Endothelial cell of umbilical vein (primary cell): ENCODE measurements at regions not wholly inside any gene's neighbourhood (a gene's known extent, or its start where the extent isn't known, plus 50 kb on each side); places are given as distances from the start of the nearest gene placed in this dataset.

Experiments used
- BruUV-seq: library from RNA; stranded (reverse); fragments of 400-500 nt; replicated peaks from 2 replicates; lab custom pipeline; 2021; lab: Mats Ljungman, UMichigan
- CTCF ChIA-PET: fragments of 300-600, 350-600 bp; sonication (Branson Sonifier 250); formaldehyde crosslinking; loops from one replicate; lab custom pipeline; 2021; ENCODE audit warnings: antibody characterized with exemption, inconsistent platforms; lab: Charles Lee
- POLR2A ChIA-PET: fragments of 300-600, 350-600 bp; sonication (Branson Sonifier 250); formaldehyde crosslinking; loops from one replicate; lab custom pipeline; 2021; ENCODE audit warnings: antibody characterized with exemption, inconsistent platforms; lab: Charles Lee
- DNase-seq: peaks from one replicate; pipeline ENCODE4 v3.0.0-alpha.2; 2011; ENCODE audit warnings: low read depth, low spot score
- FAIRE-seq: peaks from 2 replicates; lab custom pipeline; 2011; peaks lifted over from hg19 to GRCh38; lab: Jason Lieb, UNC
- H2AFZ ChIP-seq: 2 replicates; pipeline ENCODE4 v1.6.0; 2012; ENCODE audit warnings: low read depth, low read length, control low read depth, inconsistent platforms
- H3K27ac ChIP-seq: 2 replicates; pipeline ENCODE4 v1.5.1; 2011; ENCODE audit warnings: low read depth, mild to moderate bottlenecking, control low read depth, low read length, moderate library complexity; ENCODE audit not compliant: insufficient read depth
- H3K27me3 ChIP-seq, 2 experiments: 2 replicates each; pipeline versions ENCODE4 v1.6.0 to v1.6.1; 2011; ENCODE audit warnings: low read length in 2 of 2, mixed read lengths in 1 of 2; ENCODE audit not compliant: control insufficient read depth in 2 of 2, insufficient read depth in 2 of 2
- H3K36me3 ChIP-seq, 2 experiments: 2 replicates in 1 of 2; 3 replicates in 1 of 2; pipeline ENCODE4 v1.5.1; 2011; ENCODE audit warnings: low read length in 2 of 2, mild to moderate bottlenecking in 1 of 2, moderate library complexity in 1 of 2; ENCODE audit not compliant: control insufficient read depth in 2 of 2, insufficient read depth in 2 of 2; ENCODE audit errors: extremely low read depth in 1 of 2
- H3K4me1 ChIP-seq: 3 replicates; pipeline ENCODE4 v1.5.1; 2011; ENCODE audit warnings: mild to moderate bottlenecking, low read length; ENCODE audit not compliant: control insufficient read depth, insufficient read depth; ENCODE audit errors: extremely low read depth
- H3K4me2 ChIP-seq: 2 replicates; pipeline ENCODE4 v1.6.1; 2011; ENCODE audit warnings: low read length, control low read depth, mixed read lengths; ENCODE audit not compliant: insufficient read depth
- H3K4me3 ChIP-seq, 3 experiments: fragments of 200-600 bp in 1 of 3; sonication (generic), shearing (Covaris generic) in 1 of 3; replicated peaks in 1 of 3; 2 replicates each; pipeline ENCODE4 v1.5.1; 2011 to 2016; ENCODE audit warnings: control low read depth in 3 of 3, low read length in 3 of 3, mild to moderate bottlenecking in 2 of 3, inconsistent platforms in 1 of 3, low read depth in 1 of 3, moderate library complexity in 1 of 3; ENCODE audit not compliant: insufficient read depth in 1 of 3
- H3K79me2 ChIP-seq: 2 replicates; pipeline ENCODE4 v1.6.0; 2012; ENCODE audit warnings: low read length, inconsistent platforms; ENCODE audit not compliant: control insufficient read depth, insufficient read depth
- H3K9ac ChIP-seq: replicated peaks from 2 replicates; pipeline ENCODE3; 2011; ENCODE audit warnings: low read length, control low read depth; ENCODE audit not compliant: insufficient read depth; ENCODE audit errors: extremely low read depth
- H3K9me1 ChIP-seq: replicated peaks from 3 replicates; pipeline ENCODE4 v1.6.0; 2011; ENCODE audit warnings: mild to moderate bottlenecking, low read length; ENCODE audit not compliant: control insufficient read depth, insufficient read depth; ENCODE audit errors: extremely low read depth
- H3K9me3 ChIP-seq: replicated peaks from 2 replicates; pipeline ENCODE4 v1.5.1; 2012; ENCODE audit warnings: low read length, inconsistent platforms; ENCODE audit not compliant: control insufficient read depth, insufficient read depth
- H4K20me1 ChIP-seq: replicated peaks from 2 replicates; pipeline ENCODE3; 2011; ENCODE audit warnings: mild to moderate bottlenecking, low read length; ENCODE audit not compliant: control insufficient read depth, insufficient read depth; ENCODE audit errors: extremely low read depth
- EZH2 ChIP-seq: IDR thresholded peaks from 2 replicates; pipeline ENCODE4 v1.6.1; 2012; ENCODE audit warnings: borderline replicate concordance, low read depth, mild to moderate bottlenecking, moderate library complexity, low read length, inconsistent platforms; ENCODE audit not compliant: severe bottlenecking
- FOS ChIP-seq: IDR thresholded peaks from 2 replicates; pipeline ENCODE4 v1.6.1; 2011; ENCODE audit warnings: mild to moderate bottlenecking, low read length, moderate library complexity, borderline replicate concordance; ENCODE audit not compliant: insufficient read depth
- GATA2 ChIP-seq: IDR thresholded peaks from 2 replicates; pipeline ENCODE4 v1.7.0; 2011; ENCODE audit warnings: low read depth, mild to moderate bottlenecking, moderate library complexity, mixed read lengths, low read length; ENCODE audit not compliant: insufficient read length, insufficient read depth
- JUN ChIP-seq: IDR thresholded peaks from 2 replicates; pipeline ENCODE4 v1.6.1; 2011; ENCODE audit warnings: borderline replicate concordance, low read depth; ENCODE audit not compliant: insufficient read length, insufficient read depth
- MYC ChIP-seq: IDR thresholded peaks from one replicate; pipeline ENCODE4 v1.6.1; 2011; ENCODE audit warnings: mild to moderate bottlenecking, low read depth, low read length
- POLR2A ChIP-seq: IDR thresholded peaks from 2 replicates; pipeline ENCODE4 v1.6.1; 2012; ENCODE audit warnings: low read depth, mild to moderate bottlenecking, control low read depth, low read length
- POLR2AphosphoS5 ChIP-seq: IDR thresholded peaks from 2 replicates; pipeline ENCODE4 v1.6.1; 2012; ENCODE audit warnings: low read depth, mild to moderate bottlenecking, control low read depth, low read length, moderate library complexity; ENCODE audit not compliant: insufficient read depth
- dilution Hi-C: fragments of 300-500 bp; cut with MboI; formaldehyde crosslinking; loops from one replicate; pipeline ENCODE4 v1.15.0; 2019; ENCODE audit warnings: low sequenced_read_pairs; ENCODE audit not compliant: extremely low pct_ligation_motif_present
- intact Hi-C: fragments of 100-400 bp; cut with micrococcal nuclease; formaldehyde crosslinking; loops from one replicate; pipeline ENCODE4 v1.10.0; 2022
- TF ChIP-seq, protein P1 (sequence below), 2 donors: IDR thresholded peaks; 1 replicate in 1 of 2; 2 replicates in 1 of 2; pipeline ENCODE4 v1.5.1; 2011; ENCODE audit warnings: low read length in 2 of 2, mild to moderate bottlenecking in 2 of 2, moderate library complexity in 2 of 2, control low read depth in 1 of 2, inconsistent platforms in 1 of 2, low read depth in 1 of 2; ENCODE audit not compliant: insufficient read depth in 1 of 2; ENCODE audit errors: extremely low read depth in 1 of 2
- TF ChIP-seq, protein P2 (sequence below): IDR thresholded peaks from 2 replicates; pipeline ENCODE4 v1.6.1; 2011; ENCODE audit not compliant: insufficient read depth, insufficient read length

DNA sequence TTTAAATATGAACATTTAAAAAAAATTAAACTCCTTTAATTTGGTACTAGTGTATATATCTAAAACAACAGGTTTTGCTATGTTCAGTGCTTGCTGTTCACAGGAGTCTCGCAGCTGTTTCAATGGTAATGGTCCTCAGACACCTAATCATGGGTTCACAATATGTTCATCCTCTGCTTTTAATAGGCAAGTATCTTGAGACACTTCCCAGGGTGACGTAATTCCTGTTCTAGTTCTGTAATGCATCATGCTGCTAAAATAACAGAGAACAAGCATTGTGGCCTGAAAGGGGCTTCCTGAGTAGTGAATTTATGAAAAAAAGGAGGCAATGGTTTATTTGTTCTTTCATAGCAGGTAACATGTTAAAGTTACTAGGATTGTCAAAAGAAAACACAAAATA lies 625.2 kb upstream of the GBE1 start:
- Histone ChIP-seq H3K27ac (no peak overlapping the region), H3K9me1 (no peaks in the 10 kb centered on the region), H3K27me3 (no peaks in the 10 kb centered on the region), H3K4me2 (no peak overlapping the region), H3K9me3 (no peaks in the 10 kb centered on the region), H2AFZ (no peak overlapping the region), H4K20me1 (no peaks in the 10 kb centered on the region), H3K36me3 (no peaks in the 10 kb centered on the region), H3K79me2 (no peaks in the 10 kb centered on the region), H3K4me1 (no peaks in the 10 kb centered on the region), H3K9ac (no peak overlapping the region), H3K4me3 (no peak overlapping the region)
- BruUV-seq: no TSS peak
- dilution Hi-C loops: no loop called here
- DNase-seq: no peak
- intact Hi-C loops: no loop called here
- FAIRE-seq: no peak
- POLR2A ChIA-PET: no interaction called here
- TF ChIP-seq, protein P1, sequence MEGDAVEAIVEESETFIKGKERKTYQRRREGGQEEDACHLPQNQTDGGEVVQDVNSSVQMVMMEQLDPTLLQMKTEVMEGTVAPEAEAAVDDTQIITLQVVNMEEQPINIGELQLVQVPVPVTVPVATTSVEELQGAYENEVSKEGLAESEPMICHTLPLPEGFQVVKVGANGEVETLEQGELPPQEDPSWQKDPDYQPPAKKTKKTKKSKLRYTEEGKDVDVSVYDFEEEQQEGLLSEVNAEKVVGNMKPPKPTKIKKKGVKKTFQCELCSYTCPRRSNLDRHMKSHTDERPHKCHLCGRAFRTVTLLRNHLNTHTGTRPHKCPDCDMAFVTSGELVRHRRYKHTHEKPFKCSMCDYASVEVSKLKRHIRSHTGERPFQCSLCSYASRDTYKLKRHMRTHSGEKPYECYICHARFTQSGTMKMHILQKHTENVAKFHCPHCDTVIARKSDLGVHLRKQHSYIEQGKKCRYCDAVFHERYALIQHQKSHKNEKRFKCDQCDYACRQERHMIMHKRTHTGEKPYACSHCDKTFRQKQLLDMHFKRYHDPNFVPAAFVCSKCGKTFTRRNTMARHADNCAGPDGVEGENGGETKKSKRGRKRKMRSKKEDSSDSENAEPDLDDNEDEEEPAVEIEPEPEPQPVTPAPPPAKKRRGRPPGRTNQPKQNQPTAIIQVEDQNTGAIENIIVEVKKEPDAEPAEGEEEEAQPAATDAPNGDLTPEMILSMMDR (IDR thresholded peaks at IDR 0.05; ENCODE audit: extremely low read depth in 1 of 2, insufficient read depth in 1 of 2, low read depth in 1 of 2, low read length in 2 of 2): no peak
- TF ChIP-seq, protein P2, sequence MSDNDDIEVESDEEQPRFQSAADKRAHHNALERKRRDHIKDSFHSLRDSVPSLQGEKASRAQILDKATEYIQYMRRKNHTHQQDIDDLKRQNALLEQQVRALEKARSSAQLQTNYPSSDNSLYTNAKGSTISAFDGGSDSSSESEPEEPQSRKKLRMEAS: no peak
- TF ChIP-seq FOS: no peak
- CTCF ChIA-PET: no interaction called here

DNA sequence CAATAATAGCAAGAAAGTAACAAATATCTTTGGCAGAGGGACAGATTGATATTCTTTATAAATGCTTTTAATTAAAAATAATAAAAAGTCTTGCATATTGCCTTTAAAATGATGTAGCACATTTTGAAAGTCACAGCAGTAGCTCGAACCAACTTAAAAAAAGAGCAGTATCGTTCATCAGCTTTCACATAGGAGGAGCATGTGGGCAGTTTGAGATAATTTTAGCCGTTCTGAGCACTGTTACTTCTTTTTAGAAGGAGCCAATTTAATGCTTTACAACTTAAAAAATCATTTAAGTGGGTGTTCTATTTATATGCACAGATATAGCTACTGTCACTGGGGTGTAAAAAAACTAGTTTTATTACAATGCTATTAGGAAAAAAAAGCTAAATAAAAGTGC lies 622.7 kb upstream of the GBE1 start:
- ChIA-PET POLR2A (no interaction called here), CTCF (no interaction called here)
- no peak overlapping the region for H2AFZ ChIP-seq
- dilution Hi-C loops (no loop called here), intact Hi-C loops (no loop called here)
- no peaks in the 10 kb centered on the region for H3K79me2 ChIP-seq
- DNase-seq: no peak
- H3K4me3 ChIP-seq: no peak overlapping the region
- TF ChIP-seq MYC (no peak), EZH2 (no peak), POLR2AphosphoS5 (no peak), FOS (no peak), JUN (no peak), POLR2A (no peak), GATA2 (no peak)
- TF ChIP-seq, protein P1 (IDR thresholded peaks at IDR 0.05; ENCODE audit: extremely low read depth in 1 of 2, insufficient read depth in 1 of 2, low read depth in 1 of 2, low read length in 2 of 2): no peak
- TF ChIP-seq, protein P2: no peak
- BruUV-seq: no TSS peak
- H3K4me2 ChIP-seq: no peak overlapping the region
- no peak overlapping the region for H3K27ac ChIP-seq
- H4K20me1 ChIP-seq: no peaks in the 10 kb centered on the region
- H3K9ac ChIP-seq: no peak overlapping the region
- no peaks in the 10 kb centered on the region for H3K9me1 ChIP-seq
- no peak for FAIRE-seq
- H3K27me3 ChIP-seq: no peaks in the 10 kb centered on the region
- no peaks in the 10 kb centered on the region for H3K4me1 ChIP-seq
- no peaks in the 10 kb centered on the region for H3K9me3 ChIP-seq
- H3K36me3 ChIP-seq: no peaks in the 10 kb centered on the region
